Loucy (cell line): ENCODE measurements at regions not wholly inside any gene's neighbourhood (a gene's known extent, or its start where the extent isn't known, plus 50 kb on each side); places are given as distances from the start of the nearest gene placed in this dataset.

Experiments used
- EZH2phosphoT487 ChIP-seq: fragments of 200-600 bp; IDR thresholded peaks from 2 replicates; pipeline ENCODE4 v1.6.1; 2018; ENCODE audit warnings: antibody characterized with exemption, mild to moderate bottlenecking, moderate library complexity, borderline replicate concordance
- TF ChIP-seq, protein P1 (sequence below): fragments of 200-600 bp; sonication (generic); conservative IDR thresholded peaks from 2 replicates; pipeline ENCODE4 v1.5.1; 2014; ENCODE audit warnings: mild to moderate bottlenecking, antibody characterized with exemption, low read length

DNA sequence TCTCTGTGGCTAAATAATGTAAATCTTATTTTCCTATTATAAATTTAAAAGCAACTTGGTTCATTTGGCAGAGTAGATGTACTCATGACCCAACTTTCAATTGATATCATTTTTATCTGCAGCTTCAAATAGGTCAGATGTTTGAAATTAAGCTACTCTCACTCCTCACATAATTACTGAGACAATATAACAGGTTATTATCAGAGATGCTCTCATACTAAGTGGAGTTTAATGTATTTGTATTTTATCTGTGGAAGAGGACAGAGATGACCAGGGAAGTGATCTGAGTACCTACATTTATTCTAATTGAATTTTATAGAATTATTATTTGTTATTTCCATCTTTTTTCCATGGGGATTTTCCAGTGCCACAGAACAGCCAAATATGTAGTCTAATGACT is 177.4 kb upstream of the PRLR start:
- TF ChIP-seq, protein P1, sequence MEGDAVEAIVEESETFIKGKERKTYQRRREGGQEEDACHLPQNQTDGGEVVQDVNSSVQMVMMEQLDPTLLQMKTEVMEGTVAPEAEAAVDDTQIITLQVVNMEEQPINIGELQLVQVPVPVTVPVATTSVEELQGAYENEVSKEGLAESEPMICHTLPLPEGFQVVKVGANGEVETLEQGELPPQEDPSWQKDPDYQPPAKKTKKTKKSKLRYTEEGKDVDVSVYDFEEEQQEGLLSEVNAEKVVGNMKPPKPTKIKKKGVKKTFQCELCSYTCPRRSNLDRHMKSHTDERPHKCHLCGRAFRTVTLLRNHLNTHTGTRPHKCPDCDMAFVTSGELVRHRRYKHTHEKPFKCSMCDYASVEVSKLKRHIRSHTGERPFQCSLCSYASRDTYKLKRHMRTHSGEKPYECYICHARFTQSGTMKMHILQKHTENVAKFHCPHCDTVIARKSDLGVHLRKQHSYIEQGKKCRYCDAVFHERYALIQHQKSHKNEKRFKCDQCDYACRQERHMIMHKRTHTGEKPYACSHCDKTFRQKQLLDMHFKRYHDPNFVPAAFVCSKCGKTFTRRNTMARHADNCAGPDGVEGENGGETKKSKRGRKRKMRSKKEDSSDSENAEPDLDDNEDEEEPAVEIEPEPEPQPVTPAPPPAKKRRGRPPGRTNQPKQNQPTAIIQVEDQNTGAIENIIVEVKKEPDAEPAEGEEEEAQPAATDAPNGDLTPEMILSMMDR = no peak
- TF ChIP-seq EZH2phosphoT487 = no peak
